ENCODE measurements at regions not wholly inside any gene's neighbourhood (a gene's known extent, or its start where the extent isn't known, plus 50 kb on each side); places are given as distances from the start of the nearest gene placed in this dataset.

- no peak overlapping the region for H3K27ac ChIP-seq (replicated peaks)
- TF ChIP-seq REST (IDR thresholded peaks at IDR 0.05; ENCODE audit: insufficient replicate concordance, low read depth) (no peak), GABPA (IDR thresholded peaks at IDR 0.05; ENCODE audit: low read depth) (no peak), POLR2AphosphoS5 (IDR thresholded peaks at IDR 0.05; ENCODE audit: low read depth) (no peak), CTCF (IDR thresholded peaks at IDR 0.05; ENCODE audit: insufficient read depth, low read length) (no peak), SPI1 (IDR thresholded peaks at IDR 0.05; ENCODE audit: borderline replicate concordance, low read depth) (peak; percentile 75)
- DNase-seq (ENCODE audit: low read depth in 1 of 2, low spot score in 1 of 2) = peak in 1 of 2 experiments; percentile 30
- H3K4me3 ChIP-seq (replicated peaks; ENCODE audit: insufficient read depth, low read length) = no peak overlapping the region
- H3K27me3 ChIP-seq (ENCODE audit: insufficient read depth, poor library complexity, severe bottlenecking) = no peaks in the 10 kb centered on the region
These were observed 498.6 kb downstream of the KCTD12 start for GRCh38 chr13:76387566-76387965.

- Histone ChIP-seq H3K27ac (replicated peaks) (no peak overlapping the region), H3K4me3 (replicated peaks; ENCODE audit: insufficient read depth, low read length) (no peak overlapping the region), H3K27me3 (ENCODE audit: insufficient read depth, poor library complexity, severe bottlenecking) (no peaks in the 10 kb centered on the region)
- no peak for TF ChIP-seq GABPA (IDR thresholded peaks at IDR 0.05; ENCODE audit: low read depth)
- TF ChIP-seq REST (IDR thresholded peaks at IDR 0.05; ENCODE audit: insufficient replicate concordance, low read depth) = no peak
- no peak for TF ChIP-seq SPI1 (IDR thresholded peaks at IDR 0.05; ENCODE audit: borderline replicate concordance, low read depth)
- TF ChIP-seq POLR2AphosphoS5 (IDR thresholded peaks at IDR 0.05; ENCODE audit: low read depth) = no peak
- DNase-seq (ENCODE audit: low read depth in 1 of 2, low spot score in 1 of 2) = no peak
These were observed 499.9 kb downstream of the KCTD12 start for GRCh38 chr13:76386321-76386720.

- Histone ChIP-seq H3K27me3 (ENCODE audit: insufficient read depth, poor library complexity, severe bottlenecking) (no peaks in the 10 kb centered on the region), H3K4me3 (replicated peaks; ENCODE audit: insufficient read depth, low read length) (no peak overlapping the region), H3K27ac (replicated peaks) (no peak overlapping the region)
- TF ChIP-seq CTCF (IDR thresholded peaks at IDR 0.05; ENCODE audit: insufficient read depth, low read length) (no peak), POLR2AphosphoS5 (IDR thresholded peaks at IDR 0.05; ENCODE audit: low read depth) (no peak), GABPA (IDR thresholded peaks at IDR 0.05; ENCODE audit: low read depth) (no peak), REST (IDR thresholded peaks at IDR 0.05; ENCODE audit: insufficient replicate concordance, low read depth) (no peak), SPI1 (IDR thresholded peaks at IDR 0.05; ENCODE audit: borderline replicate concordance, low read depth) (no peak)
- no peak for DNase-seq (ENCODE audit: low read depth in 1 of 2, low spot score in 1 of 2)
These were observed 500.6 kb downstream of the KCTD12 start for GRCh38 chr13:76385586-76385985.
